H1 (cell line): ENCODE measurements at regions not wholly inside any gene's neighbourhood (a gene's known extent, or its start where the extent isn't known, plus 50 kb on each side); places are given as distances from the start of the nearest gene placed in this dataset.

Experiments
- CTCF ChIA-PET: fragments of 300-600 bp; sonication (Branson Sonifier 250); formaldehyde crosslinking; loops from one replicate; lab custom pipeline; 2021; ENCODE audit not compliant: partially characterized antibody; lab: Charles Lee
- POLR2A ChIA-PET: fragments of 300-600 bp; sonication (Branson Sonifier 250); formaldehyde crosslinking; loops from one replicate; lab custom pipeline; 2021; ENCODE audit warnings: inconsistent platforms; ENCODE audit not compliant: partially characterized antibody; lab: Charles Lee
- DNase-seq, 2 experiments: peaks; one replicate each; pipeline versions ENCODE4 v3.0.0 to v3.0.0-alpha.2; 2010 to 2022; ENCODE audit warnings: low spot score in 2 of 2, low read depth in 1 of 2, mixed read lengths in 1 of 2
- FAIRE-seq: peaks from 2 replicates; lab custom pipeline; 2011; peaks lifted over from hg19 to GRCh38; lab: Jason Lieb, UNC
- H2AFZ ChIP-seq: 2 replicates; pipeline ENCODE4 v1.8.1; 2012; ENCODE audit warnings: low read length, inconsistent platforms
- H2AK5ac ChIP-seq: 2 replicates; pipeline ENCODE4 v1.6.1; 2013; ENCODE audit warnings: low read depth, low read length
- H2BK120ac ChIP-seq: replicated peaks from 2 replicates; pipeline ENCODE3; 2013; ENCODE audit warnings: low read depth, low read length, inconsistent platforms
- H2BK12ac ChIP-seq: 2 replicates; pipeline ENCODE4 v1.6.1; 2013; ENCODE audit warnings: low read depth, low read length
- H2BK15ac ChIP-seq: 2 replicates; pipeline ENCODE4 v1.6.1; 2013; ENCODE audit warnings: low read length
- H2BK20ac ChIP-seq: 2 replicates; pipeline ENCODE4 v1.6.1; 2013; ENCODE audit warnings: low read length
- H2BK5ac ChIP-seq: 2 replicates; pipeline ENCODE4 v1.6.1; 2013; ENCODE audit warnings: low read depth, low read length
- H3K14ac ChIP-seq: 2 replicates; pipeline ENCODE4 v1.6.1; 2013; ENCODE audit warnings: inconsistent platforms; ENCODE audit not compliant: insufficient read length
- H3K18ac ChIP-seq: 2 replicates; pipeline ENCODE4 v1.6.1; 2013; ENCODE audit warnings: low read length; ENCODE audit errors: extremely low read depth
- H3K23ac ChIP-seq: 2 replicates; pipeline ENCODE4 v1.6.1; 2013; ENCODE audit warnings: inconsistent platforms; ENCODE audit not compliant: insufficient read length
- H3K23me2 ChIP-seq: 2 replicates; pipeline ENCODE4 v1.6.1; 2013; ENCODE audit warnings: low read depth, low read length
- H3K27ac ChIP-seq: 2 replicates; pipeline ENCODE4 v1.6.1; 2011; ENCODE audit warnings: low read depth, low read length, inconsistent platforms
- H3K27me3 ChIP-seq, 4 experiments: replicated peaks in 1 of 4; 1 replicate in 1 of 4; 2 replicates in 3 of 4; pipeline versions ENCODE4 v1.6.1 to v1.8.1; 2011 to 2013; ENCODE audit warnings: low read length in 3 of 4, mild to moderate bottlenecking in 3 of 4, inconsistent platforms in 2 of 4, mixed read lengths in 2 of 4, moderate library complexity in 1 of 4; ENCODE audit not compliant: control insufficient read depth in 3 of 4, insufficient read depth in 3 of 4; ENCODE audit errors: extremely low read depth in 1 of 4
- H3K36me3 ChIP-seq, 4 experiments: 2 replicates each; pipeline versions ENCODE4 v1.6.1 to v1.8.1; 2011 to 2013; ENCODE audit warnings: mild to moderate bottlenecking in 4 of 4, low read length in 3 of 4, moderate library complexity in 2 of 4, control low read depth in 1 of 4, inconsistent platforms in 1 of 4; ENCODE audit not compliant: insufficient read depth in 4 of 4, control insufficient read depth in 2 of 4
- H3K4ac ChIP-seq: replicated peaks from 2 replicates; pipeline ENCODE3; 2013; ENCODE audit warnings: low read length, low read depth, mixed read lengths, inconsistent platforms; ENCODE audit not compliant: insufficient read length
- H3K4me1 ChIP-seq, 4 experiments: replicated peaks in 1 of 4; 1 replicate in 1 of 4; 2 replicates in 3 of 4; pipeline versions ENCODE4 v1.6.1 to v1.8.1; 2011 to 2013; ENCODE audit warnings: low read length in 3 of 4, inconsistent platforms in 2 of 4, mixed read lengths in 1 of 4; ENCODE audit not compliant: insufficient read depth in 4 of 4, control insufficient read depth in 3 of 4
- H3K4me2 ChIP-seq, 2 experiments: 2 replicates each; pipeline versions ENCODE4 v1.6.1 to v1.8.1; 2011 to 2013; ENCODE audit warnings: low read depth in 2 of 2, low read length in 2 of 2, control low read depth in 1 of 2, inconsistent platforms in 1 of 2, mild to moderate bottlenecking in 1 of 2; ENCODE audit not compliant: insufficient read depth in 1 of 2
- H3K4me3 ChIP-seq, 4 experiments: fragments of 200-600, 300-600 bp in 1 of 4; sonication (generic), shearing (Covaris generic), sonication (Bioruptor Twin) in 1 of 4; 2 replicates each; pipeline versions ENCODE4 v1.5.1 to v1.8.1; 2011 to 2016; ENCODE audit warnings: low read length in 4 of 4, low read depth in 3 of 4, control low read depth in 2 of 4, inconsistent platforms in 2 of 4, mild to moderate bottlenecking in 2 of 4, mixed read lengths in 1 of 4, moderate library complexity in 1 of 4; ENCODE audit not compliant: insufficient read depth in 2 of 4; ENCODE audit errors: extremely low read depth in 1 of 4
- H3K56ac ChIP-seq: replicated peaks from 2 replicates; pipeline ENCODE3; 2013; ENCODE audit warnings: low read depth, mild to moderate bottlenecking, mixed read lengths, low read length, inconsistent platforms; ENCODE audit not compliant: insufficient read length
- H3K79me1 ChIP-seq: 2 replicates; pipeline ENCODE4 v1.6.1; 2013; ENCODE audit warnings: low read depth, low read length, control low read depth
- H3K79me2 ChIP-seq, 2 experiments: 2 replicates each; pipeline versions ENCODE4 v1.6.1 to v1.8.1; 2012 to 2013; ENCODE audit warnings: low read length in 2 of 2, mild to moderate bottlenecking in 2 of 2, inconsistent platforms in 1 of 2; ENCODE audit not compliant: insufficient read depth in 2 of 2, control insufficient read depth in 1 of 2
- H3K9ac ChIP-seq, 4 experiments: replicated peaks in 1 of 4; 1 replicate in 1 of 4; 2 replicates in 3 of 4; pipeline versions ENCODE4 v1.6.1 to v1.8.1; 2011 to 2013; ENCODE audit warnings: low read depth in 3 of 4, low read length in 3 of 4, control low read depth in 2 of 4, mild to moderate bottlenecking in 2 of 4, moderate library complexity in 2 of 4, inconsistent platforms in 1 of 4; ENCODE audit errors: extremely low read depth in 1 of 4
- H3K9me3 ChIP-seq, 2 experiments: 2 replicates each; pipeline versions ENCODE4 v1.6.1 to v1.8.1; 2012 to 2013; ENCODE audit warnings: mild to moderate bottlenecking in 2 of 2, moderate library complexity in 2 of 2, control low read depth in 1 of 2, inconsistent platforms in 1 of 2, low read depth in 1 of 2, low read length in 1 of 2, mixed read lengths in 1 of 2; ENCODE audit not compliant: insufficient read depth in 2 of 2
- H4K20me1 ChIP-seq, 2 experiments: replicated peaks in 1 of 2; 2 replicates each; pipeline versions ENCODE3 to v1.8.1; 2011 to 2013; ENCODE audit warnings: inconsistent platforms in 2 of 2, low read length in 2 of 2, mild to moderate bottlenecking in 1 of 2; ENCODE audit not compliant: insufficient read depth in 2 of 2, control insufficient read depth in 1 of 2
- H4K5ac ChIP-seq: 2 replicates; pipeline ENCODE4 v1.6.1; 2013; ENCODE audit warnings: low read length, low read depth, mixed read lengths, inconsistent platforms; ENCODE audit not compliant: insufficient read length
- H4K8ac ChIP-seq: 2 replicates; pipeline ENCODE4 v1.8.0; 2013; ENCODE audit warnings: mild to moderate bottlenecking, moderate library complexity, low read length, inconsistent platforms; ENCODE audit not compliant: insufficient read depth; ENCODE audit errors: extremely low read depth
- H4K91ac ChIP-seq: replicated peaks from 2 replicates; pipeline ENCODE3; 2013; ENCODE audit warnings: low read length, mixed read lengths, inconsistent platforms; ENCODE audit not compliant: insufficient read length
- BCL11A ChIP-seq, 2 experiments: IDR thresholded peaks; one replicate each; pipeline ENCODE4 v1.6.1; 2011; ENCODE audit warnings: low read depth in 2 of 2, low read length in 2 of 2, mild to moderate bottlenecking in 2 of 2
- CEBPB ChIP-seq: IDR thresholded peaks from 2 replicates; pipeline ENCODE4 v1.6.1; 2012; ENCODE audit warnings: low read depth, low read length
- CTCF ChIP-seq, 3 experiments: IDR thresholded peaks; 1 replicate in 2 of 3; 2 replicates in 1 of 3; pipeline versions ENCODE4 v1.5.1 to v1.6.1; 2011; ENCODE audit warnings: low read length in 3 of 3, mild to moderate bottlenecking in 3 of 3, inconsistent platforms in 2 of 3, low read depth in 1 of 3, moderate library complexity in 1 of 3; ENCODE audit not compliant: insufficient read depth in 1 of 3; ENCODE audit errors: control extremely low read depth in 1 of 3
- EGR1 ChIP-seq: IDR thresholded peaks from 2 replicates; pipeline ENCODE4 v1.6.1; 2011; ENCODE audit warnings: low read depth, low read length, borderline replicate concordance
- EP300 ChIP-seq, 2 experiments: IDR thresholded peaks; 1 replicate in 1 of 2; 2 replicates in 1 of 2; pipeline ENCODE4 v1.6.1; 2011 to 2012; ENCODE audit warnings: low read depth in 2 of 2, low read length in 2 of 2, mild to moderate bottlenecking in 2 of 2, borderline replicate concordance in 1 of 2, inconsistent platforms in 1 of 2, moderate library complexity in 1 of 2
- GABPA ChIP-seq: IDR thresholded peaks from 2 replicates; pipeline ENCODE4 v1.6.1; 2011; ENCODE audit warnings: mild to moderate bottlenecking, low read length, moderate library complexity, borderline replicate concordance; ENCODE audit not compliant: insufficient read depth
- GTF2F1 ChIP-seq: IDR thresholded peaks from 2 replicates; pipeline ENCODE4 v1.6.1; 2012; ENCODE audit warnings: low read depth, low read length, improper control_type of control experiment, borderline replicate concordance
- RAD21 ChIP-seq, 2 experiments: IDR thresholded peaks in 1 of 2; conservative IDR thresholded peaks in 1 of 2; 2 replicates each; pipeline ENCODE4 v1.6.1; 2011; ENCODE audit warnings: low read depth in 2 of 2, low read length in 2 of 2, improper control_type of control experiment in 1 of 2, inconsistent platforms in 1 of 2, mild to moderate bottlenecking in 1 of 2, moderate library complexity in 1 of 2
- RBBP5 ChIP-seq: IDR thresholded peaks from 2 replicates; pipeline ENCODE4 v1.7.1; 2012; ENCODE audit warnings: low read depth, mild to moderate bottlenecking, inconsistent platforms, low read length, moderate library complexity, borderline replicate concordance
- SP4 ChIP-seq: IDR thresholded peaks from 2 replicates; pipeline ENCODE4 v1.6.1; 2012; ENCODE audit warnings: low read length, inconsistent platforms
- TAF1 ChIP-seq: IDR thresholded peaks from 2 replicates; pipeline ENCODE4 v1.6.1; 2011; ENCODE audit warnings: mild to moderate bottlenecking, low read depth, low read length
- YY1 ChIP-seq: IDR thresholded peaks from 2 replicates; pipeline ENCODE4 v1.6.1; 2011; ENCODE audit warnings: low read depth, mild to moderate bottlenecking, low read length
- WGBS, 2 experiments: shearing (Covaris generic) in 1 of 2; methylation state at CpG; one replicate each; pipeline versions ENCODE4 v1.1.6 to v1.1.7; 2013 to 2015; ENCODE audit warnings: low lambda C conversion rate in 2 of 2, mixed read lengths in 2 of 2, inconsistent platforms in 1 of 2, low coverage in 1 of 2, missing lambda C conversion rate in 1 of 2; ENCODE audit not compliant: insufficient replicate concordance in 2 of 2, insufficient coverage in 1 of 2, insufficient read length in 1 of 2; ENCODE audit errors: extremely low coverage in 1 of 2, missing lambda C conversion rate in 1 of 2; 5-methylcytosine and 5-hydroxymethylcytosine counted together

GRCh38 chr5:107103522-107103921 lies 567.2 kb downstream of the EFNA5 start:
- WGBS, 2 experiments: 91% methylated on average over 3 of the region's 3 CpGs; no CpG with 5 or more reads in 1 of the 2 experiments
- FAIRE-seq: no peak
- Histone ChIP-seq H3K23me2 (no peaks in the 10 kb centered on the region), H3K18ac (no peak overlapping the region), H2AK5ac (no peak overlapping the region), H3K36me3 (no peaks in the 10 kb centered on the region), H4K8ac (no peak overlapping the region), H3K9ac (no peak overlapping the region), H3K27me3 (peaks cover 0 to 1% (median 0%) of the 10 kb centered on the region in 4 experiments; a peak in 1 of 7 replicates), H3K23ac (no peak overlapping the region), H3K4me2 (no peak overlapping the region), H2AFZ (no peak overlapping the region), H3K27ac (no peak overlapping the region), H3K4ac (no peak overlapping the region), H3K79me2 (no peaks in the 10 kb centered on the region), H3K9me3 (no peaks in the 10 kb centered on the region), H4K5ac (no peak overlapping the region), H4K20me1 (no peaks in the 10 kb centered on the region), H4K91ac (no peak overlapping the region), H2BK12ac (no peak overlapping the region), H2BK20ac (no peak overlapping the region), H3K79me1 (no peaks in the 10 kb centered on the region), H2BK5ac (no peak overlapping the region), H3K4me3 (no peak overlapping the region), H3K4me1 (no peaks in the 10 kb centered on the region), H3K56ac (no peak overlapping the region), H2BK120ac (no peak overlapping the region), H3K14ac (no peak overlapping the region), H2BK15ac (no peak overlapping the region)
- POLR2A ChIA-PET: no interaction called here
- CTCF ChIA-PET: interaction anchor here (1.0 to 4.2 kb wide), 6 partner anchors 20 to 260 kb away, joined by 3 to 20 read pairs (median 4); no protein-coding TSS in a partner anchor
- no peak for DNase-seq
- no peak for TF ChIP-seq EGR1
- TF ChIP-seq RAD21 (IDR thresholded peaks at IDR 0.05 in 1 of 2, conservative IDR thresholded peaks at IDR 0.05 in 1 of 2; ENCODE audit: low read depth in 2 of 2, low read length in 2 of 2): no peak
- no peak for TF ChIP-seq GABPA
- no peak for TF ChIP-seq SP4
- TF ChIP-seq GTF2F1: no peak
- no peak for TF ChIP-seq YY1
- TF ChIP-seq RBBP5: no peak
- no peak for TF ChIP-seq EP300 (IDR thresholded peaks at IDR 0.05; ENCODE audit: borderline replicate concordance in 1 of 2, low read depth in 2 of 2, low read length in 2 of 2)
- no peak for TF ChIP-seq TAF1
- no peak for TF ChIP-seq CTCF (IDR thresholded peaks at IDR 0.05; ENCODE audit: control extremely low read depth in 1 of 3, insufficient read depth in 1 of 3, low read depth in 1 of 3, low read length in 3 of 3)
- TF ChIP-seq CEBPB: no peak
- no peak for TF ChIP-seq BCL11A (IDR thresholded peaks at IDR 0.05; ENCODE audit: low read depth in 2 of 2, low read length in 2 of 2)
